CD4-positive, alpha-beta T cell treated with Interleukin-15 for 4 hours (primary cell): ENCODE measurements at regions not wholly inside any gene's neighbourhood (a gene's known extent, or its start where the extent isn't known, plus 50 kb on each side); places are given as distances from the start of the nearest gene placed in this dataset.
A peak's percentile ranks its signal among the peaks of the same experiment; 100 is the strongest.

Experiments used
- DNase-seq: peaks from one replicate; pipeline ENCODE4 v3.0.0-alpha.2; 2020; ENCODE audit warnings: low spot score

GRCh38 chr14:65320661-65321308 lies 91.7 kb upstream of the FUT8 start:
- DNase-seq = no peak

GRCh38 chr14:65321370-65321875 lies 91.1 kb upstream of the FUT8 start:
- DNase-seq = no peak

GRCh38 chr14:65329481-65329880 lies 83.0 kb upstream of the FUT8 start:
- no peak for DNase-seq

- DNase-seq = no peak
These were observed 82.6 kb upstream of the FUT8 start for GRCh38 chr14:65329911-65330310.

GRCh38 chr14:65330416-65330815 lies 82.1 kb upstream of the FUT8 start:
- DNase-seq = no peak

- DNase-seq = no peak
These were observed 80.9 kb upstream of the FUT8 start for GRCh38 chr14:65331652-65332051.

GRCh38 chr14:65332141-65332871 lies 80.2 kb upstream of the FUT8 start:
- DNase-seq = no peak

- DNase-seq = no peak
These were observed 78.4 kb upstream of the FUT8 start for GRCh38 chr14:65333943-65334687.

- DNase-seq = no peak
These were observed 77.6 kb upstream of the FUT8 start for GRCh38 chr14:65334765-65335410.

- no peak for DNase-seq
These were observed 77.1 kb upstream of the FUT8 start for GRCh38 chr14:65335411-65335947.

- peak; percentile 47 for DNase-seq
These were observed 76.3 kb upstream of the FUT8 start for GRCh38 chr14:65336191-65336591.

- no peak for DNase-seq
These were observed 72.7 kb upstream of the FUT8 start for GRCh38 chr14:65339866-65340265.

- DNase-seq = no peak
These were observed 68.5 kb upstream of the FUT8 start for GRCh38 chr14:65344011-65344410.

- no peak for DNase-seq
These were observed 67.3 kb upstream of the FUT8 start for GRCh38 chr14:65345266-65345665.

GRCh38 chr14:65346474-65346873 lies 66.1 kb upstream of the FUT8 start:
- DNase-seq = no peak

GRCh38 chr14:65346895-65347294 lies 65.6 kb upstream of the FUT8 start:
- DNase-seq = no peak

GRCh38 chr14:65348137-65348536 lies 64.4 kb upstream of the FUT8 start:
- no peak for DNase-seq

GRCh38 chr14:65349100-65349499 lies 63.4 kb upstream of the FUT8 start:
- no peak for DNase-seq

GRCh38 chr14:65351493-65352194 lies 60.9 kb upstream of the FUT8 start:
- no peak for DNase-seq

- DNase-seq = no peak
These were observed 59.5 kb upstream of the FUT8 start for GRCh38 chr14:65352964-65353530.

GRCh38 chr14:65354131-65354530 lies 58.4 kb upstream of the FUT8 start:
- DNase-seq = no peak
